Fibroblast of lung (primary cell): ENCODE measurements at regions not wholly inside any gene's neighbourhood (a gene's known extent, or its start where the extent isn't known, plus 50 kb on each side); places are given as distances from the start of the nearest gene placed in this dataset.

ENCODE experiments used
- DNase-seq, 2 donors: peaks; one replicate each; pipeline versions ENCODE4 v3.0.0 to v3.0.0-alpha.2; 2010; ENCODE audit warnings: low read depth in 2 of 2
- H2AFZ ChIP-seq: 2 replicates; pipeline ENCODE4 v1.5.1; 2012; ENCODE audit warnings: low read length, control low read depth, inconsistent platforms
- H3K27ac ChIP-seq: 2 replicates; pipeline ENCODE4 v1.5.1; 2011; ENCODE audit warnings: low read length, control low read depth; ENCODE audit not compliant: insufficient read depth
- H3K27me3 ChIP-seq: 2 replicates; pipeline ENCODE4 v1.5.1; 2011; ENCODE audit warnings: mild to moderate bottlenecking, low read length; ENCODE audit not compliant: control insufficient read depth, insufficient read depth
- H3K36me3 ChIP-seq: 2 replicates; pipeline ENCODE4 v1.5.1; 2011; ENCODE audit warnings: low read length; ENCODE audit not compliant: control insufficient read depth, insufficient read depth
- H3K4me1 ChIP-seq: 2 replicates; pipeline ENCODE4 v1.5.1; 2011; ENCODE audit warnings: low read length; ENCODE audit not compliant: control insufficient read depth, insufficient read depth; ENCODE audit errors: extremely low read depth
- H3K4me2 ChIP-seq: 2 replicates; pipeline ENCODE4 v1.5.1; 2011; ENCODE audit warnings: low read length, control low read depth; ENCODE audit not compliant: insufficient read depth; ENCODE audit errors: extremely low read depth
- H3K4me3 ChIP-seq, 4 experiments: fragments of 200-600 bp in 1 of 4; sonication (generic) in 1 of 4; replicated peaks in 1 of 4; 2 replicates each; pipeline ENCODE4 v1.5.1; 2011 to 2016; ENCODE audit warnings: low read length in 4 of 4, low read depth in 3 of 4, mild to moderate bottlenecking in 3 of 4, control low read depth in 2 of 4, inconsistent platforms in 1 of 4, mixed read lengths in 1 of 4; ENCODE audit not compliant: insufficient read depth in 1 of 4; ENCODE audit errors: control extremely low read depth in 1 of 4
- H3K79me2 ChIP-seq: 2 replicates; pipeline ENCODE4 v1.5.1; 2012; ENCODE audit warnings: mild to moderate bottlenecking, low read length, inconsistent platforms; ENCODE audit not compliant: control insufficient read depth, insufficient read depth
- H3K9ac ChIP-seq: 2 replicates; pipeline ENCODE4 v1.5.1; 2011; ENCODE audit warnings: mild to moderate bottlenecking, low read length, control low read depth; ENCODE audit not compliant: insufficient read depth
- H3K9me3 ChIP-seq: 2 replicates; pipeline ENCODE4 v1.5.1; 2012; ENCODE audit warnings: low read depth, low read length; ENCODE audit not compliant: control insufficient read depth, insufficient read depth
- H4K20me1 ChIP-seq: 2 replicates; pipeline ENCODE4 v1.5.1; 2011; ENCODE audit warnings: low read length; ENCODE audit not compliant: control insufficient read depth, insufficient read depth; ENCODE audit errors: extremely low read depth
- CTCF ChIP-seq, 2 donors: IDR thresholded peaks in 1 of 2; conservative IDR thresholded peaks in 1 of 2; 1 replicate in 1 of 2; 2 replicates in 1 of 2; pipeline ENCODE4 v1.5.1; 2011 to 2012; ENCODE audit warnings: low read length in 2 of 2, control low read depth in 1 of 2, inconsistent platforms in 1 of 2, low read depth in 1 of 2, mild to moderate bottlenecking in 1 of 2
- EZH2 ChIP-seq: IDR thresholded peaks from 2 replicates; pipeline ENCODE4 v1.5.1; 2012; ENCODE audit warnings: low read length, control low read depth, mild to moderate bottlenecking; ENCODE audit errors: missing control alignments

- peak in 1 of 2 donors; percentile 17 for DNase-seq
- H3K27me3 ChIP-seq, result no peaks in the 10 kb centered on the region
- no peaks in the 10 kb centered on the region for H3K4me1 ChIP-seq
- no peak overlapping the region for H3K4me2 ChIP-seq
- no peak for TF ChIP-seq CTCF (conservative IDR thresholded peaks at IDR 0.05 in 1 of 2, IDR thresholded peaks at IDR 0.05 in 1 of 2; ENCODE audit: low read depth in 1 of 2, low read length in 2 of 2)
- no peak for TF ChIP-seq EZH2
- H2AFZ ChIP-seq, result no peak overlapping the region
- no peak overlapping the region for H3K9ac ChIP-seq
- no peaks in the 10 kb centered on the region for H3K9me3 ChIP-seq
- H3K79me2 ChIP-seq, result no peaks in the 10 kb centered on the region
- no peak overlapping the region for H3K27ac ChIP-seq
- H3K4me3 ChIP-seq, result no peak overlapping the region
- H3K36me3 ChIP-seq, result no peaks in the 10 kb centered on the region
- H4K20me1 ChIP-seq, result no peaks in the 10 kb centered on the region
Measured at GRCh38 chr5:173383711-173384110, 55.5 kb upstream of the STC2 start.

GRCh38 chr5:173378727-173379126 lies 50.5 kb upstream of the STC2 start:
- no peaks in the 10 kb centered on the region for H3K27me3 ChIP-seq

More at GRCh38 chr5:173378727-173379126, 50.5 kb upstream of the STC2 start:
- no peaks in the 10 kb centered on the region for H3K79me2 ChIP-seq
- H4K20me1 ChIP-seq, result no peaks in the 10 kb centered on the region
- H3K4me2 ChIP-seq, result no peak overlapping the region
- H3K36me3 ChIP-seq, result no peaks in the 10 kb centered on the region
- no peak overlapping the region for H3K4me3 ChIP-seq
- H3K4me1 ChIP-seq, result no peaks in the 10 kb centered on the region
- DNase-seq, result no peak
- no peak for TF ChIP-seq EZH2
- TF ChIP-seq CTCF (conservative IDR thresholded peaks at IDR 0.05 in 1 of 2, IDR thresholded peaks at IDR 0.05 in 1 of 2; ENCODE audit: low read depth in 1 of 2, low read length in 2 of 2), result no peak
- no peak overlapping the region for H2AFZ ChIP-seq
- H3K9me3 ChIP-seq, result no peaks in the 10 kb centered on the region
- no peak overlapping the region for H3K9ac ChIP-seq
- H3K27ac ChIP-seq, result no peak overlapping the region
